IMR-90 (cell line): ENCODE measurements at regions not wholly inside any gene's neighbourhood (a gene's known extent, or its start where the extent isn't known, plus 50 kb on each side); places are given as distances from the start of the nearest gene placed in this dataset.

Source experiments
- ATAC-seq: fragments of 200-7000 bp; cut with Tn5 transposase; 2 replicates; pipeline ENCODE4 v1.9.1; 2020; ENCODE audit warnings: low read depth, mild to moderate bottlenecking, moderate library complexity
- BruUV-seq: library from RNA; stranded (reverse); fragments of 400-500 nt; replicated peaks from 2 replicates; lab custom pipeline; 2021; lab: Mats Ljungman, UMichigan
- CTCF ChIA-PET: fragments of 300-600 bp; formaldehyde crosslinking; extraction: SDS; loops from one replicate; lab custom pipeline; 2021; ENCODE audit warnings: antibody characterized with exemption; lab: Yijun Ruan, JAX
- POLR2A ChIA-PET: fragments of 300-600 bp; sonication (Branson Sonifier 250); formaldehyde crosslinking; loops from one replicate; lab custom pipeline; 2022; ENCODE audit warnings: antibody characterized with exemption; ENCODE audit not compliant: unreplicated experiment; lab: Charles Lee
- DNase-seq: peaks from one replicate; pipeline ENCODE4 v3.0.0; 2013
- H2AFZ ChIP-seq: replicated peaks from 2 replicates; pipeline ENCODE3; 2013; ENCODE audit warnings: low read length, mild to moderate bottlenecking; ENCODE audit not compliant: poor library complexity
- H2AK5ac ChIP-seq: 2 replicates; pipeline ENCODE4 v1.6.1; 2013; ENCODE audit warnings: low read depth, low read length, inconsistent platforms
- H2AK9ac ChIP-seq: replicated peaks from 2 replicates; pipeline ENCODE3; 2013; ENCODE audit warnings: mild to moderate bottlenecking, low read depth, low read length, moderate library complexity; ENCODE audit not compliant: poor library complexity
- H2BK120ac ChIP-seq: 2 replicates; pipeline ENCODE4 v1.6.1; 2013; ENCODE audit warnings: low read depth, low read length, inconsistent platforms
- H2BK15ac ChIP-seq: 3 replicates; pipeline ENCODE4 v1.6.1; 2013; ENCODE audit warnings: low read depth, low read length, inconsistent platforms
- H2BK20ac ChIP-seq: 2 replicates; pipeline ENCODE4 v1.6.1; 2013; ENCODE audit warnings: low read depth, mild to moderate bottlenecking, inconsistent platforms, low read length, moderate library complexity
- H2BK5ac ChIP-seq: 2 replicates; pipeline ENCODE4 v1.6.1; 2013; ENCODE audit warnings: mild to moderate bottlenecking, low read depth, low read length, inconsistent platforms; ENCODE audit not compliant: poor library complexity, severe bottlenecking
- H3K14ac ChIP-seq: replicated peaks from 2 replicates; pipeline ENCODE4 v1.6.1; 2013; ENCODE audit warnings: low read depth, low read length, inconsistent platforms
- H3K18ac ChIP-seq: 2 replicates; pipeline ENCODE4 v1.6.1; 2013; ENCODE audit warnings: low read depth, low read length, control low read depth
- H3K23ac ChIP-seq: 2 replicates; pipeline ENCODE4 v1.6.1; 2013; ENCODE audit warnings: low read depth, low read length, inconsistent platforms
- H3K27ac ChIP-seq: 2 replicates; pipeline ENCODE4 v1.5.1; 2013; ENCODE audit warnings: mild to moderate bottlenecking, control low read depth, low read length; ENCODE audit not compliant: insufficient read depth
- H3K27me3 ChIP-seq: 2 replicates; pipeline ENCODE4 v1.6.1; 2013; ENCODE audit warnings: low read length; ENCODE audit not compliant: control insufficient read depth, insufficient read depth
- H3K36me3 ChIP-seq: 2 replicates; pipeline ENCODE4 v1.6.1; 2013; ENCODE audit warnings: low read length, mixed read lengths; ENCODE audit not compliant: control insufficient read depth, insufficient read depth
- H3K4ac ChIP-seq: 2 replicates; pipeline ENCODE4 v1.6.1; 2013; ENCODE audit warnings: low read depth, low read length, inconsistent platforms
- H3K4me1 ChIP-seq: 2 replicates; pipeline ENCODE4 v1.6.1; 2013; ENCODE audit warnings: low read length, mixed read lengths; ENCODE audit not compliant: control insufficient read depth, insufficient read depth
- H3K4me2 ChIP-seq: 2 replicates; pipeline ENCODE4 v1.6.1; 2013; ENCODE audit warnings: low read depth, mild to moderate bottlenecking, control low read depth, low read length, moderate library complexity
- H3K4me3 ChIP-seq: 2 replicates; pipeline ENCODE4 v1.5.1; 2013; ENCODE audit warnings: low read depth, mild to moderate bottlenecking, control low read depth, low read length, moderate library complexity; ENCODE audit not compliant: insufficient read depth
- H3K56ac ChIP-seq: 2 replicates; pipeline ENCODE4 v1.6.1; 2013; ENCODE audit warnings: low read length, inconsistent platforms; ENCODE audit not compliant: insufficient read depth; ENCODE audit errors: extremely low read depth
- H3K79me1 ChIP-seq, 2 experiments: 2 replicates each; pipeline ENCODE4 v1.6.1; 2013; ENCODE audit warnings: low read length in 2 of 2, inconsistent platforms in 1 of 2, low read depth in 1 of 2
- H3K9ac ChIP-seq: 2 replicates; pipeline ENCODE4 v1.6.1; 2013; ENCODE audit warnings: low read depth, low read length, control low read depth
- H3K9me1 ChIP-seq: 2 replicates; pipeline ENCODE4 v1.6.1; 2013; ENCODE audit warnings: low read length, inconsistent platforms; ENCODE audit not compliant: insufficient read depth
- H3K9me3 ChIP-seq: 2 replicates; pipeline ENCODE4 v1.6.1; 2013; ENCODE audit warnings: low read length; ENCODE audit not compliant: control insufficient read depth, insufficient read depth
- H4K20me1 ChIP-seq: 2 replicates; pipeline ENCODE4 v1.6.1; 2013; ENCODE audit warnings: low read length, inconsistent platforms; ENCODE audit not compliant: insufficient read depth
- H4K5ac ChIP-seq: 2 replicates; pipeline ENCODE4 v1.6.1; 2013; ENCODE audit warnings: mild to moderate bottlenecking, low read depth, low read length, control low read depth
- H4K8ac ChIP-seq, 2 experiments: 2 replicates each; pipeline ENCODE4 v1.6.1; 2013; ENCODE audit warnings: low read depth in 2 of 2, low read length in 2 of 2, control low read depth in 1 of 2, inconsistent platforms in 1 of 2
- H4K91ac ChIP-seq: 2 replicates; pipeline ENCODE4 v1.6.1; 2013; ENCODE audit warnings: low read depth, low read length, inconsistent platforms; ENCODE audit not compliant: insufficient read depth
- MAFK ChIP-seq: IDR thresholded peaks from 2 replicates; pipeline ENCODE4 v1.6.1; 2012; ENCODE audit warnings: low read depth, low read length, improper control_type of control experiment
- MXI1 ChIP-seq: IDR thresholded peaks from 2 replicates; pipeline ENCODE4 v1.6.1; 2012; ENCODE audit warnings: low read depth, mild to moderate bottlenecking, low read length, moderate library complexity, borderline replicate concordance
- RAD21 ChIP-seq: IDR thresholded peaks from 2 replicates; pipeline ENCODE4 v1.6.1; 2012; ENCODE audit warnings: low read length, improper control_type of control experiment
- RCOR1 ChIP-seq: IDR thresholded peaks from 2 replicates; pipeline ENCODE4 v1.6.1; 2012; ENCODE audit warnings: mild to moderate bottlenecking, low read length, improper control_type of control experiment; ENCODE audit not compliant: insufficient replicate concordance
- dilution Hi-C: fragments of 300-500 bp; cut with HindIII; formaldehyde crosslinking; loops from one replicate; pipeline ENCODE4 v1.14.3; 2018; ENCODE audit warnings: low sequenced_read_pairs; ENCODE audit not compliant: unreplicated experiment
- in situ Hi-C: fragments of 300-500 bp; cut with MboI; formaldehyde crosslinking; loops from 3 replicates; pipeline ENCODE4 v1.14.3; 2019; ENCODE audit warnings: low sequenced_read_pairs, inconsistent platforms, mixed read lengths
- intact Hi-C: fragments of 100-400 bp; cut with micrococcal nuclease; formaldehyde crosslinking; loops from 2 replicates; pipeline ENCODE4 v1.10.0; 2022

- no peak overlapping the region for H3K4me2 ChIP-seq
- H2AK5ac ChIP-seq, result no peak overlapping the region
- dilution Hi-C loops (no loop called here), in situ Hi-C loops (no loop called here), intact Hi-C loops (no loop called here)
- H3K36me3 ChIP-seq, result no peaks in the 10 kb centered on the region
- H2AK9ac ChIP-seq, result no peak overlapping the region
- H4K5ac ChIP-seq, result no peak overlapping the region
- H2BK15ac ChIP-seq, result no peak overlapping the region
- no peaks in the 10 kb centered on the region for H3K9me3 ChIP-seq
- no peak overlapping the region for H2BK20ac ChIP-seq
- no peaks in the 10 kb centered on the region for H3K79me1 ChIP-seq
- no peaks in the 10 kb centered on the region for H4K20me1 ChIP-seq
- H3K9ac ChIP-seq, result no peak overlapping the region
- no peak overlapping the region for H3K14ac ChIP-seq
- no peak overlapping the region for H2BK120ac ChIP-seq
- BruUV-seq, result no TSS peak
- H3K4ac ChIP-seq, result no peak overlapping the region
- H3K18ac ChIP-seq, result no peak overlapping the region
- ChIA-PET CTCF (no interaction called here), POLR2A (no interaction called here)
- no peaks in the 10 kb centered on the region for H3K27me3 ChIP-seq
- H3K4me1 ChIP-seq, result no peaks in the 10 kb centered on the region
- H3K9me1 ChIP-seq, result no peaks in the 10 kb centered on the region
- no peak overlapping the region for H3K4me3 ChIP-seq
- H2AFZ ChIP-seq, result no peak overlapping the region
- no peak overlapping the region for H3K23ac ChIP-seq
- H4K8ac ChIP-seq, result no peak overlapping the region
- no peak overlapping the region for H4K91ac ChIP-seq
- no peak for ATAC-seq
- DNase-seq, result no peak
- peak; percentile 96 for TF ChIP-seq MAFK
- TF ChIP-seq MXI1, result no peak
- no peak for TF ChIP-seq RCOR1
- TF ChIP-seq RAD21, result no peak
- H3K27ac ChIP-seq, result no peak overlapping the region
- no peak overlapping the region for H3K56ac ChIP-seq
- H2BK5ac ChIP-seq, result no peak overlapping the region
These were observed 275.0 kb upstream of the INTU start for GRCh38 chr4:127357765-127358164.
